ENCODE measurements at regions not wholly inside any gene's neighbourhood (a gene's known extent, or its start where the extent isn't known, plus 50 kb on each side); places are given as distances from the start of the nearest gene placed in this dataset.
"Not testable (repeated sequence)": the region's sequence is repeated elsewhere in the genome, so short reads cannot be mapped to it uniquely, and the experiment has no call there.

DNA sequence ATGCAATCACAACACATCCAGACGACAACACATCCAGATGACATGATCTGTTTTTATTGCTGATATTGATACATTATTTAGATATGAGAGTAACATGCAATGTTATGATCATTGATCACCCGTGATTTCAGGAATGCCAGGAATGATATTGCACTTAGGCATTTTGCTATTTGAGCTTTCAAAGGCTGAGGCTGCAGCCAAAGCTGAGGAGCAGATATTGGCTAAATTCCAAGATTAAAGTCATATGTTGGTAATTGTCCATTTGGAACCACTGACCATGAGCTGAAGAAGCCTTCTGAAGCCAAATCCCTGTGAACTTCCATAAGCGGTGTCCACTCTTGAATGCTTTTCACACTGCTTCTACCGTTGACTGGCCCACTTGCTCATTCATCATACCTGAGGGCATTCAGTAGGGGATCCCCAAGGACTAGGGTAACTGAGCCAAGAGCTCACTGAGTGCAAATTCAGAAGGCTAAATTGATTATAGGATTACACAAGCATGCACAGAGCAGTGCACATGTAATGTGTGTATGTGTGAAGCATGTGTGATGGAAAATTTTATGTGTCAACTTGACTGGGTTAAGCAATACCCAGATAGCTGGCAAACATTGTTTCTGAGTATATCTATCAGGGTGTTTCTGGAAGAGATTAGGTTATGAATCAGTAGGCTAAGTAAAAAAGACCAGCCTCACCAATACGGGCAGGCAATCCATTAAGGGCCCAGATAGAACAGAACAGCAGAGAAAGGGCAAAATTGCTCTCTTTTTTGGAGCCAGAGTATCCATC lies 92.1 kb upstream of the PLAAT1 start:
- no peak for DNase-seq (ENCODE audit: low read depth, low spot score)
- in situ Hi-C loops (cut with HindIII; ENCODE audit: low sequenced_read_pairs), result no loop called here
- TF ChIP-seq, protein P1, sequence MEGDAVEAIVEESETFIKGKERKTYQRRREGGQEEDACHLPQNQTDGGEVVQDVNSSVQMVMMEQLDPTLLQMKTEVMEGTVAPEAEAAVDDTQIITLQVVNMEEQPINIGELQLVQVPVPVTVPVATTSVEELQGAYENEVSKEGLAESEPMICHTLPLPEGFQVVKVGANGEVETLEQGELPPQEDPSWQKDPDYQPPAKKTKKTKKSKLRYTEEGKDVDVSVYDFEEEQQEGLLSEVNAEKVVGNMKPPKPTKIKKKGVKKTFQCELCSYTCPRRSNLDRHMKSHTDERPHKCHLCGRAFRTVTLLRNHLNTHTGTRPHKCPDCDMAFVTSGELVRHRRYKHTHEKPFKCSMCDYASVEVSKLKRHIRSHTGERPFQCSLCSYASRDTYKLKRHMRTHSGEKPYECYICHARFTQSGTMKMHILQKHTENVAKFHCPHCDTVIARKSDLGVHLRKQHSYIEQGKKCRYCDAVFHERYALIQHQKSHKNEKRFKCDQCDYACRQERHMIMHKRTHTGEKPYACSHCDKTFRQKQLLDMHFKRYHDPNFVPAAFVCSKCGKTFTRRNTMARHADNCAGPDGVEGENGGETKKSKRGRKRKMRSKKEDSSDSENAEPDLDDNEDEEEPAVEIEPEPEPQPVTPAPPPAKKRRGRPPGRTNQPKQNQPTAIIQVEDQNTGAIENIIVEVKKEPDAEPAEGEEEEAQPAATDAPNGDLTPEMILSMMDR (IDR thresholded peaks at IDR 0.05; ENCODE audit: low read depth, low read length), result no peak
- H3K4me3 ChIP-seq (ENCODE audit: low read depth, low read length), result no peak overlapping the region

DNA sequence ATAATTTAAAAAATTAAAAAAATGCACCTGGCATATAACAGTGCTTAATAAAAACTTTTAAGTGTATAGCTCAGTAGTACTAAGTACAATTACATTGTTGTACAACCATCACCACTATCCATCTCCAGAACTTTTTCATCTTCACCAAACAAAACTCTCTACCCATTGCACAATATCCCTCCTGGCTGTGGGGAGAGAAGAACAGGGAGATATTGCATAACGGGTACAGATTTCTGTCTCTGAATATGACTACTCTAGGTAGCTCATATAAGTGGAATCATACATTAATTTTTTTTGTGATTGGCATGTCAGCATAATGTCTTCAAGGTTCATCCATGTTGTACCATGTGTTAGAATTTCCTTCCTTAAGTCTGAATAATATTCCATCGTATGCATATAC lies 91.0 kb upstream of the PLAAT1 start:
- TF ChIP-seq, protein P1 (IDR thresholded peaks at IDR 0.05; ENCODE audit: low read depth, low read length), result no peak
- no peak overlapping the region for H3K4me3 ChIP-seq (ENCODE audit: low read depth, low read length)
- DNase-seq (ENCODE audit: low read depth, low spot score), result no peak
- in situ Hi-C loops (cut with HindIII; ENCODE audit: low sequenced_read_pairs), result no loop called here

- in situ Hi-C loops (cut with HindIII; ENCODE audit: low sequenced_read_pairs); DNase-seq (ENCODE audit: low read depth, low spot score); H3K4me3 ChIP-seq (ENCODE audit: low read depth, low read length): not testable (repeated sequence)
These were observed 85.8 kb upstream of the PLAAT1 start for GRCh38 chr3:193155044-193155781.

DNA sequence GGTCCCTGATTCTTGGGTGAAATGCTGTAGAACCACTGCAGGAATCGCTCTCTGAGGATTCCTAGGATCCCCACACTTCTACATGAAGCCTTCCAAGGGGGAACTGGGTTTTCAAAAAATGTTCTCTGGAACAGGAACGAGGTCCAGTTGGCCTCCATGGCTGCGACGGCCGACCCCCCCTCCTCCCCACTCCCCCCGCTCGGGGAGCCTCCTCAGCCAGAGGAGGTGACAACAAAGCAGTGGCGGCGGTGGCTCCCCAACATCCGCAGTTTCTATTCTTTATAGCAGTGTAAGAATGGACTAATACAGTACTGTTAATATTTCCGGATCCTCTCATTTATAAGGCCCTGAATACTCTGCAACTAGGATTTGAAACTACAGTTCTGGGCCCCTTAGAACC lies 84.0 kb upstream of the PLAAT1 start:
- no peak overlapping the region for H3K4me3 ChIP-seq (ENCODE audit: low read depth, low read length)
- TF ChIP-seq, protein P1 (IDR thresholded peaks at IDR 0.05; ENCODE audit: low read depth, low read length), result no peak
- in situ Hi-C loops (cut with HindIII; ENCODE audit: low sequenced_read_pairs), result no loop called here
- DNase-seq (ENCODE audit: low read depth, low spot score), result no peak

DNA sequence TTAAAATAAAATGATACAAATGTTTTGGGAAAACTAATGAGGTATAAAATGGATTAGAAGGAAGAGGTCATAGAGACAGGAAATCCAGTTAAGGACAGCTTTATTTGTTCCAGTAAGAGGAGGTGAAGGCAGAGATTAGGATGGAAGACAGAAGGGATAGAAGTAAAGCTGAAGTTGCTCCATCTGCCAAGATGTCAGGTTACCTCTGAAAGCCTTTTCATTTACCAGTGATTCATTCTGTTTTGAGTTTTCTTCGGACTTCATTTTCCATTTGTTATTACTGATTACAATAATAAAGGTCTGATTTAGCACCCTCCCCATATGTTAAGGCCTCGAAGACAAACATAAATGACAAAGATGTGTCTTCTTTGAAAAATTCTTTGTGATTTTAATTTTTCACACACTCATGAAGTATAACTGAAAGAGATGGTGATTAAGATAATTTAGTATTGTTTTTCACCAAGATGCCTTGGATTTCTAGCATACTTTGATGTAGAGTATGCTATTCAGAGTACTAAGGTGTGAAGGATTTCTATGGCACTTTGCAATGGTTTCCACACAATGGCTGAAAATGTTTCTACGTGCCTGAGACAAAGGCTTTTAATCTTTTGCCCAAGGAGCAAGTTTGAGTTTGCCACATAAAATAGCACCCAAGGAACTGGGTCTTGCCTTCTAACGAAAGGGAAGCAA lies 75.4 kb upstream of the PLAAT1 start:
- no peak for DNase-seq (ENCODE audit: low read depth, low spot score)
- in situ Hi-C loops (cut with HindIII; ENCODE audit: low sequenced_read_pairs), result no loop called here
- no peak overlapping the region for H3K4me3 ChIP-seq (ENCODE audit: low read depth, low read length)
- TF ChIP-seq, protein P1 (IDR thresholded peaks at IDR 0.05; ENCODE audit: low read depth, low read length), result no peak

- DNase-seq (ENCODE audit: low read depth, low spot score), result no peak
- H3K4me3 ChIP-seq (ENCODE audit: low read depth, low read length), result no peak overlapping the region
- in situ Hi-C loops (cut with HindIII; ENCODE audit: low sequenced_read_pairs), result no loop called here
- TF ChIP-seq, protein P1 (IDR thresholded peaks at IDR 0.05; ENCODE audit: low read depth, low read length), result no peak
These were observed 72.1 kb upstream of the PLAAT1 start for GRCh38 chr3:193168931-193169330.
